PC-9 (cell line): ENCODE measurements at regions not wholly inside any gene's neighbourhood (a gene's known extent, or its start where the extent isn't known, plus 50 kb on each side); places are given as distances from the start of the nearest gene placed in this dataset.
"Not testable (repeated sequence)": the region's sequence is repeated elsewhere in the genome, so short reads cannot be mapped to it uniquely, and the experiment has no call there.

Experiments
- EZH2 ChIP-seq: fragments of 200-600 bp; sonication (generic); IDR thresholded peaks from 2 replicates; pipeline ENCODE4 v1.8.0; 2017; ENCODE audit warnings: antibody characterized with exemption, low read depth
- TF ChIP-seq, protein P1 (sequence below): fragments of 200-600 bp; sonication (generic); conservative IDR thresholded peaks from 2 replicates; pipeline ENCODE4 v1.6.1; 2017; ENCODE audit warnings: mixed run types, antibody characterized with exemption, mild to moderate bottlenecking, moderate library complexity

DNA sequence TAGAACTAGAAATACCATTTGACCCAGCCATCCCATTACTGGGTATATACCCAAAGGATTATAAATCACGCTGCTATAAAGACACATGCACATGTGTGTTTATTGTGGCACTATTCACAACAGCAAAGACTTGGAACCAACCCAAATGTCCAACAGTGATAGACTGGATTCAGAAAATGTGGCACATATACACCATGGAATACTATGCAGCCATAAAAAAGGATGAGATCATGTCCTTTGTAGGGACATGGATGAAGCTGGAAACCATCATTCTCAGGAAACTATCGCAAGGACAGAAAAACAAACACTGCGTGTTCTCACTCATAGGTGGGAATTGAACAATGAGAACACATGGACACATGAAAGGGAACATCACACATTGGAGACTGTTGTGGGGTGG is 154.5 kb upstream of the INTU start:
- TF ChIP-seq EZH2 = not testable (repeated sequence)
- TF ChIP-seq, protein P1, sequence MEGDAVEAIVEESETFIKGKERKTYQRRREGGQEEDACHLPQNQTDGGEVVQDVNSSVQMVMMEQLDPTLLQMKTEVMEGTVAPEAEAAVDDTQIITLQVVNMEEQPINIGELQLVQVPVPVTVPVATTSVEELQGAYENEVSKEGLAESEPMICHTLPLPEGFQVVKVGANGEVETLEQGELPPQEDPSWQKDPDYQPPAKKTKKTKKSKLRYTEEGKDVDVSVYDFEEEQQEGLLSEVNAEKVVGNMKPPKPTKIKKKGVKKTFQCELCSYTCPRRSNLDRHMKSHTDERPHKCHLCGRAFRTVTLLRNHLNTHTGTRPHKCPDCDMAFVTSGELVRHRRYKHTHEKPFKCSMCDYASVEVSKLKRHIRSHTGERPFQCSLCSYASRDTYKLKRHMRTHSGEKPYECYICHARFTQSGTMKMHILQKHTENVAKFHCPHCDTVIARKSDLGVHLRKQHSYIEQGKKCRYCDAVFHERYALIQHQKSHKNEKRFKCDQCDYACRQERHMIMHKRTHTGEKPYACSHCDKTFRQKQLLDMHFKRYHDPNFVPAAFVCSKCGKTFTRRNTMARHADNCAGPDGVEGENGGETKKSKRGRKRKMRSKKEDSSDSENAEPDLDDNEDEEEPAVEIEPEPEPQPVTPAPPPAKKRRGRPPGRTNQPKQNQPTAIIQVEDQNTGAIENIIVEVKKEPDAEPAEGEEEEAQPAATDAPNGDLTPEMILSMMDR = not testable (repeated sequence)
